NCI-H2196 (cell line): ENCODE measurements at regions not wholly inside any gene's neighbourhood (a gene's known extent, or its start where the extent isn't known, plus 50 kb on each side); places are given as distances from the start of the nearest gene placed in this dataset.
"Not testable (repeated sequence)": the region's sequence is repeated elsewhere in the genome, so short reads cannot be mapped to it uniquely, and the experiment has no call there.

Source experiments
- DNase-seq: peaks from one replicate; lab custom pipeline; 2025; ENCODE audit not compliant: unreplicated experiment; lab: John Stamatoyannopoulos, UW

GRCh38 chr6:958488-958887, 265.5 kb upstream of the EXOC2 start:
- DNase-seq: no peak

GRCh38 chr6:951399-952181, 258.7 kb upstream of the EXOC2 start:
- DNase-seq: no peak

GRCh38 chr6:947235-947934, 254.4 kb upstream of the EXOC2 start:
- DNase-seq: no peak

- DNase-seq: no peak
Observed at GRCh38 chr6:946546-946945, 253.6 kb upstream of the EXOC2 start.

- no peak for DNase-seq
Observed at GRCh38 chr6:939526-940252, 246.8 kb upstream of the EXOC2 start.

GRCh38 chr6:938916-939315, 246.0 kb upstream of the EXOC2 start:
- DNase-seq: no peak

- DNase-seq: no peak
Observed at GRCh38 chr6:938271-938905, 245.4 kb upstream of the EXOC2 start.

- DNase-seq: no peak
Observed at GRCh38 chr6:935582-935981, 242.6 kb upstream of the EXOC2 start.

GRCh38 chr6:934686-935085, 241.7 kb upstream of the EXOC2 start:
- no peak for DNase-seq

GRCh38 chr6:931919-932318, 239.0 kb upstream of the EXOC2 start:
- not testable (repeated sequence) for DNase-seq

GRCh38 chr6:927157-927556, 234.2 kb upstream of the EXOC2 start:
- no peak for DNase-seq

- DNase-seq: no peak
Observed at GRCh38 chr6:925656-926213, 232.8 kb upstream of the EXOC2 start.

GRCh38 chr6:924661-925060, 231.7 kb upstream of the EXOC2 start:
- DNase-seq: no peak

- no peak for DNase-seq
Observed at GRCh38 chr6:921400-921799, 228.5 kb upstream of the EXOC2 start.

- no peak for DNase-seq
Observed at GRCh38 chr6:920512-920911, 227.6 kb upstream of the EXOC2 start.

- no peak for DNase-seq
Observed at GRCh38 chr6:919500-919899, 226.6 kb upstream of the EXOC2 start.

- DNase-seq: no peak
Observed at GRCh38 chr6:917939-918338, 225.0 kb upstream of the EXOC2 start.

- DNase-seq: no peak
Observed at GRCh38 chr6:917296-917695, 224.4 kb upstream of the EXOC2 start.

- no peak for DNase-seq
Observed at GRCh38 chr6:916131-916530, 223.2 kb upstream of the EXOC2 start.

GRCh38 chr6:912871-913835, 220.2 kb upstream of the EXOC2 start:
- DNase-seq: no peak
